GM23338 (cell line): ENCODE measurements at regions not wholly inside any gene's neighbourhood (a gene's known extent, or its start where the extent isn't known, plus 50 kb on each side); places are given as distances from the start of the nearest gene placed in this dataset.

Experiments
- ATAC-seq: fragments of 200-7000 bp; cut with Tn5 transposase; 3 replicates; pipeline ENCODE4 v1.9.1; 2020
- DNase-seq: peaks from one replicate; pipeline ENCODE4 v3.0.0-alpha.2; 2015; ENCODE audit warnings: low spot score
- H2AFZ ChIP-seq: fragments of 200-600 bp; sonication (generic); 2 replicates; pipeline ENCODE4 v1.8.0; 2016; ENCODE audit warnings: antibody characterized with exemption, mild to moderate bottlenecking, moderate library complexity
- H3F3A ChIP-seq: fragments of 200-600 bp; sonication (generic); replicated peaks from 2 replicates; pipeline ENCODE4 v1.8.0; 2017; ENCODE audit warnings: antibody characterized with exemption, mixed run types, low read depth
- H3K27ac ChIP-seq: fragments of 200-600 bp; sonication (generic); 2 replicates; pipeline ENCODE4 v1.6.1; 2016; ENCODE audit warnings: low read depth
- H3K27me3 ChIP-seq: fragments of 200-600 bp; sonication (generic); 2 replicates; pipeline ENCODE4 v1.8.0; 2016; ENCODE audit warnings: mild to moderate bottlenecking, mixed run types, moderate library complexity; ENCODE audit not compliant: insufficient read depth
- H3K36me3 ChIP-seq: fragments of 200-600 bp; sonication (generic); 2 replicates; pipeline ENCODE4 v1.8.0; 2016; ENCODE audit warnings: mild to moderate bottlenecking; ENCODE audit not compliant: insufficient read depth
- H3K4me1 ChIP-seq: fragments of 200-600 bp; sonication (generic); 2 replicates; pipeline ENCODE4 v1.8.0; 2016; ENCODE audit warnings: mild to moderate bottlenecking, moderate library complexity; ENCODE audit not compliant: insufficient read depth
- H3K4me2 ChIP-seq: fragments of 200-600 bp; sonication (generic); 2 replicates; pipeline ENCODE4 v1.7.1; 2017; ENCODE audit warnings: mixed run types
- H3K4me3 ChIP-seq: fragments of 200-600 bp; sonication (generic); 2 replicates; pipeline ENCODE4 v1.6.1; 2016; ENCODE audit warnings: mixed run types
- H3K79me2 ChIP-seq: fragments of 200-600 bp; sonication (generic); replicated peaks from 2 replicates; pipeline ENCODE4 v1.8.0; 2017; ENCODE audit warnings: mild to moderate bottlenecking; ENCODE audit not compliant: insufficient read depth
- H3K9me2 ChIP-seq: fragments of 200-600 bp; sonication (generic); 2 replicates; pipeline ENCODE4 v1.8.0; 2017; ENCODE audit not compliant: insufficient read depth
- H4K20me1 ChIP-seq: fragments of 200-600 bp; sonication (generic); replicated peaks from 2 replicates; pipeline ENCODE4 v1.8.0; 2017; ENCODE audit warnings: mild to moderate bottlenecking; ENCODE audit not compliant: insufficient read depth
- H3K27ac Mint-ChIP-seq: 2 replicates; pipeline ENCODE4 v1.8.0; 2020; ENCODE audit warnings: inconsistent platforms, mild to moderate bottlenecking, moderate library complexity, mixed read lengths
- H3K27me3 Mint-ChIP-seq: 3 replicates; pipeline ENCODE4 v1.8.0; 2022; ENCODE audit warnings: low read depth, mild to moderate bottlenecking, moderate library complexity, mixed read lengths, inconsistent platforms; ENCODE audit not compliant: insufficient read depth, poor library complexity
- H3K36me3 Mint-ChIP-seq: 3 replicates; pipeline ENCODE4 v1.8.0; 2021; ENCODE audit warnings: low read depth, mild to moderate bottlenecking, inconsistent platforms, moderate library complexity, mixed read lengths
- H3K4me1 Mint-ChIP-seq: 3 replicates; pipeline ENCODE4 v1.8.0; 2020; ENCODE audit warnings: mild to moderate bottlenecking, inconsistent platforms, mixed read lengths
- H3K4me3 Mint-ChIP-seq: 3 replicates; pipeline ENCODE4 v1.8.0; 2021; ENCODE audit warnings: moderate library complexity, mild to moderate bottlenecking, inconsistent platforms, mixed read lengths
- H3K9me3 Mint-ChIP-seq: 3 replicates; pipeline ENCODE4 v1.8.0; 2020; ENCODE audit warnings: moderate library complexity, mild to moderate bottlenecking, inconsistent platforms, mixed read lengths
- CREB1 ChIP-seq: fragments of 250-450 bp; sonication (Bioruptor Pico); IDR thresholded peaks from 2 replicates; pipeline ENCODE4 v1.5.0; 2020; ENCODE audit warnings: low read depth, mild to moderate bottlenecking, moderate library complexity
- ETS1 ChIP-seq: IDR thresholded peaks from 2 replicates; pipeline ENCODE4 v1.6.1; 2016; ENCODE audit warnings: antibody characterized with exemption
- EZH2 ChIP-seq: fragments of 200-600 bp; sonication (generic); IDR thresholded peaks from one replicate; pipeline ENCODE4 v1.8.0; 2017; ENCODE audit warnings: antibody characterized with exemption, mild to moderate bottlenecking, low read depth; ENCODE audit not compliant: unreplicated experiment
- EZH2phosphoT487 ChIP-seq: fragments of 200-600 bp; sonication (generic); IDR thresholded peaks from one replicate; pipeline ENCODE4 v1.8.1; 2018; ENCODE audit warnings: antibody characterized with exemption; ENCODE audit not compliant: unreplicated experiment
- JUNB ChIP-seq: IDR thresholded peaks from one replicate; pipeline ENCODE4 v1.6.1; 2016; ENCODE audit warnings: antibody characterized with exemption; ENCODE audit not compliant: unreplicated experiment
- NANOG ChIP-seq: IDR thresholded peaks from 2 replicates; pipeline ENCODE4 v1.6.1; 2016; ENCODE audit warnings: antibody characterized with exemption, borderline replicate concordance
- POLR2AphosphoS5 ChIP-seq: IDR thresholded peaks from 2 replicates; pipeline ENCODE4 v1.6.1; 2016; ENCODE audit warnings: antibody characterized with exemption, low read depth
- STAT1 ChIP-seq: IDR thresholded peaks from one replicate; pipeline ENCODE4 v1.6.1; 2016; ENCODE audit warnings: antibody characterized with exemption; ENCODE audit not compliant: unreplicated experiment
- ZNF114 ChIP-seq: fragments of 250-450 bp; sonication (Bioruptor Pico); IDR thresholded peaks from 2 replicates; pipeline ENCODE4 v1.5.0; 2020; ENCODE audit warnings: mild to moderate bottlenecking, moderate library complexity
- ZNF331 ChIP-seq: fragments of 250-450 bp; sonication (Bioruptor Pico); IDR thresholded peaks from 2 replicates; pipeline ENCODE4 v1.5.0; 2020; ENCODE audit warnings: low read depth, mild to moderate bottlenecking, moderate library complexity
- TF ChIP-seq, protein P1 (sequence below), 2 experiments: fragments of 200-600 bp in 1 of 2; sonication (generic) in 1 of 2; conservative IDR thresholded peaks; 2 replicates each; pipeline versions ENCODE4 v1.5.1 to v1.6.1; 2016 to 2017; ENCODE audit warnings: antibody characterized with exemption in 2 of 2, low read depth in 2 of 2, mild to moderate bottlenecking in 2 of 2, moderate library complexity in 1 of 2
- TF ChIP-seq, protein P2 (sequence below): fragments of 250-450 bp; sonication (Bioruptor Pico); IDR thresholded peaks from 2 replicates; pipeline ENCODE4 v1.5.0; 2020; ENCODE audit warnings: mild to moderate bottlenecking, moderate library complexity
- TF ChIP-seq, protein P3 (sequence below): IDR thresholded peaks from one replicate; pipeline ENCODE4 v1.6.1; 2018; ENCODE audit warnings: antibody characterized with exemption; ENCODE audit not compliant: unreplicated experiment

GRCh38 chr10:71063401-71063800, 149.0 kb upstream of the UNC5B start:
- TF ChIP-seq JUNB = no peak
- no peak for TF ChIP-seq ZNF114 (CRISPR knock-in tag)
- TF ChIP-seq EZH2phosphoT487 = no peak
- no peak for TF ChIP-seq NANOG
- TF ChIP-seq, protein P1, sequence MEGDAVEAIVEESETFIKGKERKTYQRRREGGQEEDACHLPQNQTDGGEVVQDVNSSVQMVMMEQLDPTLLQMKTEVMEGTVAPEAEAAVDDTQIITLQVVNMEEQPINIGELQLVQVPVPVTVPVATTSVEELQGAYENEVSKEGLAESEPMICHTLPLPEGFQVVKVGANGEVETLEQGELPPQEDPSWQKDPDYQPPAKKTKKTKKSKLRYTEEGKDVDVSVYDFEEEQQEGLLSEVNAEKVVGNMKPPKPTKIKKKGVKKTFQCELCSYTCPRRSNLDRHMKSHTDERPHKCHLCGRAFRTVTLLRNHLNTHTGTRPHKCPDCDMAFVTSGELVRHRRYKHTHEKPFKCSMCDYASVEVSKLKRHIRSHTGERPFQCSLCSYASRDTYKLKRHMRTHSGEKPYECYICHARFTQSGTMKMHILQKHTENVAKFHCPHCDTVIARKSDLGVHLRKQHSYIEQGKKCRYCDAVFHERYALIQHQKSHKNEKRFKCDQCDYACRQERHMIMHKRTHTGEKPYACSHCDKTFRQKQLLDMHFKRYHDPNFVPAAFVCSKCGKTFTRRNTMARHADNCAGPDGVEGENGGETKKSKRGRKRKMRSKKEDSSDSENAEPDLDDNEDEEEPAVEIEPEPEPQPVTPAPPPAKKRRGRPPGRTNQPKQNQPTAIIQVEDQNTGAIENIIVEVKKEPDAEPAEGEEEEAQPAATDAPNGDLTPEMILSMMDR (conservative IDR thresholded peaks at IDR 0.05; ENCODE audit: low read depth in 2 of 2) = no peak
- TF ChIP-seq, protein P2, sequence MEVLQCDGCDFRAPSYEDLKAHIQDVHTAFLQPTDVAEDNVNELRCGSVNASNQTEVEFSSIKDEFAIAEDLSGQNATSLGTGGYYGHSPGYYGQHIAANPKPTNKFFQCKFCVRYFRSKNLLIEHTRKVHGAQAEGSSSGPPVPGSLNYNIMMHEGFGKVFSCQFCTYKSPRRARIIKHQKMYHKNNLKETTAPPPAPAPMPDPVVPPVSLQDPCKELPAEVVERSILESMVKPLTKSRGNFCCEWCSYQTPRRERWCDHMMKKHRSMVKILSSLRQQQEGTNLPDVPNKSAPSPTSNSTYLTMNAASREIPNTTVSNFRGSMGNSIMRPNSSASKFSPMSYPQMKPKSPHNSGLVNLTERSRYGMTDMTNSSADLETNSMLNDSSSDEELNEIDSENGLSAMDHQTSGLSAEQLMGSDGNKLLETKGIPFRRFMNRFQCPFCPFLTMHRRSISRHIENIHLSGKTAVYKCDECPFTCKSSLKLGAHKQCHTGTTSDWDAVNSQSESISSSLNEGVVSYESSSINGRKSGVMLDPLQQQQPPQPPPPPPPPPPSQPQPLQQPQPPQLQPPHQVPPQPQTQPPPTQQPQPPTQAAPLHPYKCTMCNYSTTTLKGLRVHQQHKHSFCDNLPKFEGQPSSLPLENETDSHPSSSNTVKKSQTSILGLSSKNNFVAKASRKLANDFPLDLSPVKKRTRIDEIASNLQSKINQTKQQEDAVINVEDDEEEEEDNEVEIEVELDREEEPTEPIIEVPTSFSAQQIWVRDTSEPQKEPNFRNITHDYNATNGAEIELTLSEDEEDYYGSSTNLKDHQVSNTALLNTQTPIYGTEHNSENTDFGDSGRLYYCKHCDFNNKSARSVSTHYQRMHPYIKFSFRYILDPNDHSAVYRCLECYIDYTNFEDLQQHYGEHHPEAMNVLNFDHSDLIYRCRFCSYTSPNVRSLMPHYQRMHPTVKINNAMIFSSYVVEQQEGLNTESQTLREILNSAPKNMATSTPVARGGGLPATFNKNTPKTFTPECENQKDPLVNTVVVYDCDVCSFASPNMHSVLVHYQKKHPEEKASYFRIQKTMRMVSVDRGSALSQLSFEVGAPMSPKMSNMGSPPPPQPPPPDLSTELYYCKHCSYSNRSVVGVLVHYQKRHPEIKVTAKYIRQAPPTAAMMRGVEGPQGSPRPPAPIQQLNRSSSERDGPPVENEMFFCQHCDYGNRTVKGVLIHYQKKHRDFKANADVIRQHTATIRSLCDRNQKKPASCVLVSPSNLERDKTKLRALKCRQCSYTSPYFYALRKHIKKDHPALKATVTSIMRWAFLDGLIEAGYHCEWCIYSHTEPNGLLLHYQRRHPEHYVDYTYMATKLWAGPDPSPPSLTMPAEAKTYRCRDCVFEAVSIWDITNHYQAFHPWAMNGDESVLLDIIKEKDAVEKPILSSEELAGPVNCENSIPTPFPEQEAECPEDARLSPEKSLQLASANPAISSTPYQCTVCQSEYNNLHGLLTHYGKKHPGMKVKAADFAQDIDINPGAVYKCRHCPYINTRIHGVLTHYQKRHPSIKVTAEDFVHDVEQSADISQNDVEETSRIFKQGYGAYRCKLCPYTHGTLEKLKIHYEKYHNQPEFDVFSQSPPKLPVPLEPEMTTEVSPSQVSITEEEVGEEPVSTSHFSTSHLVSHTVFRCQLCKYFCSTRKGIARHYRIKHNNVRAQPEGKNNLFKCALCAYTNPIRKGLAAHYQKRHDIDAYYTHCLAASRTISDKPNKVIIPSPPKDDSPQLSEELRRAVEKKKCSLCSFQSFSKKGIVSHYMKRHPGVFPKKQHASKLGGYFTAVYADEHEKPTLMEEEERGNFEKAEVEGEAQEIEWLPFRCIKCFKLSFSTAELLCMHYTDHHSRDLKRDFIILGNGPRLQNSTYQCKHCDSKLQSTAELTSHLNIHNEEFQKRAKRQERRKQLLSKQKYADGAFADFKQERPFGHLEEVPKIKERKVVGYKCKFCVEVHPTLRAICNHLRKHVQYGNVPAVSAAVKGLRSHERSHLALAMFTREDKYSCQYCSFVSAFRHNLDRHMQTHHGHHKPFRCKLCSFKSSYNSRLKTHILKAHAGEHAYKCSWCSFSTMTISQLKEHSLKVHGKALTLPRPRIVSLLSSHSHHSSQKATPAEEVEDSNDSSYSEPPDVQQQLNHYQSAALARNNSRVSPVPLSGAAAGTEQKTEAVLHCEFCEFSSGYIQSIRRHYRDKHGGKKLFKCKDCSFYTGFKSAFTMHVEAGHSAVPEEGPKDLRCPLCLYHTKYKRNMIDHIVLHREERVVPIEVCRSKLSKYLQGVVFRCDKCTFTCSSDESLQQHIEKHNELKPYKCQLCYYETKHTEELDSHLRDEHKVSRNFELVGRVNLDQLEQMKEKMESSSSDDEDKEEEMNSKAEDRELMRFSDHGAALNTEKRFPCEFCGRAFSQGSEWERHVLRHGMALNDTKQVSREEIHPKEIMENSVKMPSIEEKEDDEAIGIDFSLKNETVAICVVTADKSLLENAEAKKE (CRISPR knock-in tag) = no peak
- no peak for TF ChIP-seq ETS1
- TF ChIP-seq, protein P3, sequence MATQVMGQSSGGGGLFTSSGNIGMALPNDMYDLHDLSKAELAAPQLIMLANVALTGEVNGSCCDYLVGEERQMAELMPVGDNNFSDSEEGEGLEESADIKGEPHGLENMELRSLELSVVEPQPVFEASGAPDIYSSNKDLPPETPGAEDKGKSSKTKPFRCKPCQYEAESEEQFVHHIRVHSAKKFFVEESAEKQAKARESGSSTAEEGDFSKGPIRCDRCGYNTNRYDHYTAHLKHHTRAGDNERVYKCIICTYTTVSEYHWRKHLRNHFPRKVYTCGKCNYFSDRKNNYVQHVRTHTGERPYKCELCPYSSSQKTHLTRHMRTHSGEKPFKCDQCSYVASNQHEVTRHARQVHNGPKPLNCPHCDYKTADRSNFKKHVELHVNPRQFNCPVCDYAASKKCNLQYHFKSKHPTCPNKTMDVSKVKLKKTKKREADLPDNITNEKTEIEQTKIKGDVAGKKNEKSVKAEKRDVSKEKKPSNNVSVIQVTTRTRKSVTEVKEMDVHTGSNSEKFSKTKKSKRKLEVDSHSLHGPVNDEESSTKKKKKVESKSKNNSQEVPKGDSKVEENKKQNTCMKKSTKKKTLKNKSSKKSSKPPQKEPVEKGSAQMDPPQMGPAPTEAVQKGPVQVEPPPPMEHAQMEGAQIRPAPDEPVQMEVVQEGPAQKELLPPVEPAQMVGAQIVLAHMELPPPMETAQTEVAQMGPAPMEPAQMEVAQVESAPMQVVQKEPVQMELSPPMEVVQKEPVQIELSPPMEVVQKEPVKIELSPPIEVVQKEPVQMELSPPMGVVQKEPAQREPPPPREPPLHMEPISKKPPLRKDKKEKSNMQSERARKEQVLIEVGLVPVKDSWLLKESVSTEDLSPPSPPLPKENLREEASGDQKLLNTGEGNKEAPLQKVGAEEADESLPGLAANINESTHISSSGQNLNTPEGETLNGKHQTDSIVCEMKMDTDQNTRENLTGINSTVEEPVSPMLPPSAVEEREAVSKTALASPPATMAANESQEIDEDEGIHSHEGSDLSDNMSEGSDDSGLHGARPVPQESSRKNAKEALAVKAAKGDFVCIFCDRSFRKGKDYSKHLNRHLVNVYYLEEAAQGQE = no peak
- no peak for TF ChIP-seq EZH2
- TF ChIP-seq ZNF331 (CRISPR knock-in tag) = no peak
- TF ChIP-seq POLR2AphosphoS5 = no peak
- no peak for TF ChIP-seq CREB1
- TF ChIP-seq STAT1 = no peak
- Histone ChIP-seq H3K4me1 (no peaks in the 10 kb centered on the region), H3K4me2 (no peak overlapping the region), H2AFZ (peak overlapping the region; percentile 63), H3K79me2 (no peaks in the 10 kb centered on the region), H3K27ac (no peak overlapping the region), H4K20me1 (no peaks in the 10 kb centered on the region), H3K9me2 (no peaks in the 10 kb centered on the region), H3K36me3 (no peaks in the 10 kb centered on the region), H3K27me3 (no peaks in the 10 kb centered on the region), H3K4me3 (no peak overlapping the region), H3F3A (no peaks in the 10 kb centered on the region)
- peaks cover 18% of the 10 kb centered on the region for H3K27me3 Mint-ChIP-seq
- no peaks in the 10 kb centered on the region for H3K9me3 Mint-ChIP-seq
- ATAC-seq (peak; percentile 12; the same call in 2 of the 3 replicates), DNase-seq (no peak)
- H3K4me1 Mint-ChIP-seq = peaks cover 13% of the 10 kb centered on the region
- H3K4me3 Mint-ChIP-seq = no peak overlapping the region
- H3K27ac Mint-ChIP-seq = peak overlapping the region; percentile 24; the same call in 1 of the 2 replicates
- H3K36me3 Mint-ChIP-seq = no peaks in the 10 kb centered on the region
